ENCODE measurements at regions not wholly inside any gene's neighbourhood (a gene's known extent, or its start where the extent isn't known, plus 50 kb on each side); places are given as distances from the start of the nearest gene placed in this dataset.

DNA sequence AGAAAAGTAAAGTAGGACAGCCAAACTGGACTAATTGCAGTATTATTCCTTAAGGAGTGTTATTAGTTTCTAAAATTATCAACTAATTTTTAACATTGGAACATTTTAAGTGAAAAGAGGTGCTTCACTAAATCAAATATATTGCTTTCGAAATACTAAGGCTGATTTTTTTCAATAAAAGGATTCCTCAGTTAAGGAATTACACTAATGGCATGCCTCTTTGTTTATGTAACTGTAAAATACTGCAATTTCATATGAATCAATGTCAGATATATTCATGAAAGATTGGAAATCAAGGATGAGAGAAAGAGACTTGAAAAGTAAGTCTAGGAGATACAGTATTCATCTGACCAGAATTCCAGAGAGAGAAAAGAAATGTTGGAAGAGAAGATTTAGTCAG lies 129.8 kb downstream of the TANC2 start:
- DNase-seq (ENCODE audit: extremely low read depth, low read depth), result no peak
- TF ChIP-seq, protein P1, sequence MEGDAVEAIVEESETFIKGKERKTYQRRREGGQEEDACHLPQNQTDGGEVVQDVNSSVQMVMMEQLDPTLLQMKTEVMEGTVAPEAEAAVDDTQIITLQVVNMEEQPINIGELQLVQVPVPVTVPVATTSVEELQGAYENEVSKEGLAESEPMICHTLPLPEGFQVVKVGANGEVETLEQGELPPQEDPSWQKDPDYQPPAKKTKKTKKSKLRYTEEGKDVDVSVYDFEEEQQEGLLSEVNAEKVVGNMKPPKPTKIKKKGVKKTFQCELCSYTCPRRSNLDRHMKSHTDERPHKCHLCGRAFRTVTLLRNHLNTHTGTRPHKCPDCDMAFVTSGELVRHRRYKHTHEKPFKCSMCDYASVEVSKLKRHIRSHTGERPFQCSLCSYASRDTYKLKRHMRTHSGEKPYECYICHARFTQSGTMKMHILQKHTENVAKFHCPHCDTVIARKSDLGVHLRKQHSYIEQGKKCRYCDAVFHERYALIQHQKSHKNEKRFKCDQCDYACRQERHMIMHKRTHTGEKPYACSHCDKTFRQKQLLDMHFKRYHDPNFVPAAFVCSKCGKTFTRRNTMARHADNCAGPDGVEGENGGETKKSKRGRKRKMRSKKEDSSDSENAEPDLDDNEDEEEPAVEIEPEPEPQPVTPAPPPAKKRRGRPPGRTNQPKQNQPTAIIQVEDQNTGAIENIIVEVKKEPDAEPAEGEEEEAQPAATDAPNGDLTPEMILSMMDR (IDR thresholded peaks at IDR 0.05; ENCODE audit: low read depth, low read length), result no peak

DNA sequence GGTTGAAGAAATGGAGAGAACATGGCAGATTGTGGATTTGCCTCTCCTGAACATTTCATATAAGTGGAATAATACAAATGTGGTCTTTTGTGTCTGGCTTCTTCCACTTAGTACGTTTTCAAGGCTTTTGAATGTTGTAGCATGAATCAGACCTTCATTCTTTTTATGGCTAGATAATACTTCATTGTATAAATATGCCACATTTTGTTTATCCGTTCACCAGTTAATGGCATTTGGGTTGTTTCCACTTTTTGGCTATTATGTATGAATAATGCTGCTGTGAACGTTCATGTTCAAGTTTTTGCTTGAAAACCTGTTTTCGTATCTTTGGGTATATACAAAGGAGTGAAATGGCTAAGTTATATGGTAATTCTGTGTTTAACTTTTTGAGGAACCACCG lies 130.4 kb downstream of the TANC2 start:
- TF ChIP-seq, protein P1 (IDR thresholded peaks at IDR 0.05; ENCODE audit: low read depth, low read length), result no peak
- peak; percentile 15 for DNase-seq (ENCODE audit: extremely low read depth, low read depth)

DNA sequence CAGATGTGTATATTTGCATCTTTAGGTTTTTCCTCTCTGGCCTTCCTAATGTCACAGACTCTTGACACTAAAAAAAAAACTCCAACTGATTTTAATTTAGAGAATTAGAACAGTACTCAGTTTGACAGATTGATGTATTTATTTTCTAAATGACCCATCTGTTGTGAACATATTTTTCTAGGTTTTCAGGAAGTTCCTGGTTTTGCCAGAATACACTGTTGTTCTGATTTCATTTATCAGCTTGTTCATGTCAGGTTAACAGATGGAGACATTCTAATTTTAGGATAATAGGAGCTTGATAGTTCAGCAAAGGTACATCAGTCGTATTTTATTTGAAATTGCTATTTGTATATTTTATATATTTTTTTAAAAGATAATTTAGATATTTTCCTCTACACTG lies 133.4 kb downstream of the TANC2 start:
- no peak for DNase-seq (ENCODE audit: extremely low read depth, low read depth)
- TF ChIP-seq, protein P1 (IDR thresholded peaks at IDR 0.05; ENCODE audit: low read depth, low read length), result no peak

DNA sequence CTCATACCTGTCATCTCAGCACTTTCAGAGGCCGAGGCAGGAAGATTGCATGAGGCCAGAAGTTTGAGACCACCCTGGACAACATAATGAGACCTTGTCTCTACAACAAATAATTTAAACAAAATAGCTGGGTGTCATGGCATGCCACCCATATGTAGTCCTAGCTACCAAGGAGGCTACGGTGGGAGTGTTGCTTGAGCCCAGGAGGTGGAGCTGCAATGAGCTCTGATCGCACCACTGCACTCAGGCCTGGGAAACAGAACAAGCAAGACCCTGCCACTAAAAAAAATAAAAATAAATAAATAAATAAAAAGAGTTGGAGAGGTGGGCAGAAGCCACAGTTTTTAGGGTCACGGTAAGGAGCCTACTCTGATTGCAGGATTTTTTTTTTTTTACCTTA lies 136.0 kb downstream of the TANC2 start:
- TF ChIP-seq, protein P1 (IDR thresholded peaks at IDR 0.05; ENCODE audit: low read depth, low read length), result no peak
- DNase-seq (ENCODE audit: extremely low read depth, low read depth), result no peak

DNA sequence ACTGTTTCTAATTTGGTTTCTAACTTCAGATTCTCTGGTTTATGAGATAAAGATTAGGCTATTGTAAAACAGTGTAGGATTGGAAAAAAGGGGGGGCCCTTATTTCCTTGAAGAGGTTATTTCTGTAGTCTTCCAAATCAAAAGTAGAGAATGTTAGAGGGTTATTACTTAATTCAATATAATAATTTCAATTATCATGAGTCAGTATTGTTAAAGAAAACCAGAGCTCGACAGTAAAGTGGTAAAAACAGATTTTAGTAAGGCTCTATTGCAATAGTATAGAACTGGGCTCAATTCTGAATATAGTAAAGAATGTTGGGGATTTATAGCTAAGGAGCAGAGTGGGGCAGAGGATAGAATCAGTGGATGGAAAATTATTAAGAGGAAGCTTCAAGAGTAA lies 140.0 kb downstream of the TANC2 start:
- DNase-seq (ENCODE audit: extremely low read depth, low read depth), result no peak
- TF ChIP-seq, protein P1 (IDR thresholded peaks at IDR 0.05; ENCODE audit: low read depth, low read length), result no peak

DNA sequence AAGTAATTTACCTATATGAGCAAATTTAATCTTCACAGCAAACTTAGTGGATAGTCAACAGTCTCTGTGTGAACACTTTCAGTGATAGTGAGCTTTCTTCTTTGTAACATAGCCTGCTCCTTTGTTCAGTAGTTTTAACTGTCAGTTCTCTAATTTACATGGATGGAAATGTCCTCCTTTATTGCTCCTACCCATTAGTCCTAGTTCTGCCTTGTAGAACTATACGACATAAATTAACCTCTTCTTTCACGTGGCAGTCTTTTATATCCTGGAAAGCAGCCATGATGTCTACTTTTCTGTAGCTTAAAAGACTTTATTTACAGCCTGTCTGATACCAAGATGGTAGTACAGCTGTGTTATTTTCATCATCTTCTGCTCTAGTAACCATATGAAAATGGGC lies 143.6 kb downstream of the TANC2 start:
- TF ChIP-seq, protein P1 (IDR thresholded peaks at IDR 0.05; ENCODE audit: low read depth, low read length), result no peak
- DNase-seq (ENCODE audit: extremely low read depth, low read depth), result no peak

DNA sequence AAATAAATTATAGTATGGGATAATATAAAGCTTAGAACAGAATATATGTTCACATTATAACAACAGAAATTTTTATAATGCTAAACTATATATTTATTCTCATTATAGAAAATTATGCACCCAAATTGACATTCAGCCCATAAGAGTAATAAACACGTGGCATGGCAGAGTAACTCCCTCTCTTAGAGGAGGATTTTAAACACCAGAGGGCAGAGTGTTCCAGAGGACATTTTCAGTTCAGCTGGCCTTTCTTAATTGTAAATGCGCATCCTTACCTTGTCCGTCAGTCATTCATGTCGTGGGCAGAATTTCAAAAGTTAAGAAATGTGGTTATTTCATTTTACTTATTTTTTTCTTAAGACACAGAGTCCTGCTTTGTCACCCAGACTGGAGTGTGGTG lies 147.1 kb downstream of the TANC2 start:
- TF ChIP-seq, protein P1 (IDR thresholded peaks at IDR 0.05; ENCODE audit: low read depth, low read length), result peak; percentile 16
- no peak for DNase-seq (ENCODE audit: extremely low read depth, low read depth)

Measured in AG09319 (cell line).